ENCODE measurements at regions not wholly inside any gene's neighbourhood (a gene's known extent, or its start where the extent isn't known, plus 50 kb on each side); places are given as distances from the start of the nearest gene placed in this dataset.

- no peak for DNase-seq
- Mint-ChIP-seq H3K27ac (no peak overlapping the region), H3K4me3 (no peak overlapping the region), H3K36me3 (ENCODE audit: low read depth) (no peaks in the 10 kb centered on the region), H3K4me1 (no peaks in the 10 kb centered on the region), H3K27me3 (no peaks in the 10 kb centered on the region), H3K9me3 (peaks cover 11% of the 10 kb centered on the region)
- ATAC-seq (ENCODE audit: low read depth), result no peak
- POLR2A ChIA-PET, result no interaction called here
- TF ChIP-seq CTCF (IDR thresholded peaks at IDR 0.05), result no peak
- CTCF ChIA-PET, result no interaction called here
- intact Hi-C loops (cut with micrococcal nuclease), result no loop called here
Measured at GRCh38 chr5:106876665-106877194, 794.0 kb downstream of the EFNA5 start.

- Mint-ChIP-seq H3K9me3 (peaks cover 11% of the 10 kb centered on the region), H3K27ac (no peak overlapping the region), H3K36me3 (ENCODE audit: low read depth) (no peaks in the 10 kb centered on the region), H3K4me3 (no peak overlapping the region), H3K27me3 (no peaks in the 10 kb centered on the region), H3K4me1 (no peaks in the 10 kb centered on the region)
- DNase-seq (no peak), ATAC-seq (ENCODE audit: low read depth) (no peak)
- TF ChIP-seq CTCF (IDR thresholded peaks at IDR 0.05), result no peak
- ChIA-PET POLR2A (no interaction called here), CTCF (no interaction called here)
- intact Hi-C loops (cut with micrococcal nuclease), result no loop called here
Measured at GRCh38 chr5:106876298-106876622, 794.5 kb downstream of the EFNA5 start.

GRCh38 chr5:106875591-106876297 lies 795.0 kb downstream of the EFNA5 start:
- DNase-seq (no peak), ATAC-seq (ENCODE audit: low read depth) (no peak)
- Mint-ChIP-seq H3K4me1 (no peaks in the 10 kb centered on the region), H3K27ac (no peak overlapping the region), H3K9me3 (peaks cover 11% of the 10 kb centered on the region), H3K27me3 (no peaks in the 10 kb centered on the region), H3K4me3 (no peak overlapping the region), H3K36me3 (ENCODE audit: low read depth) (no peaks in the 10 kb centered on the region)
- POLR2A ChIA-PET, result no interaction called here
- no peak for TF ChIP-seq CTCF (IDR thresholded peaks at IDR 0.05)
- CTCF ChIA-PET, result no interaction called here
- intact Hi-C loops (cut with micrococcal nuclease), result no loop called here

GRCh38 chr5:106874974-106875373 lies 795.8 kb downstream of the EFNA5 start:
- H3K4me3 Mint-ChIP-seq, result no peak overlapping the region
- intact Hi-C loops (cut with micrococcal nuclease), result no loop called here
- TF ChIP-seq CTCF (IDR thresholded peaks at IDR 0.05), result no peak
- DNase-seq, result no peak
- no peaks in the 10 kb centered on the region for H3K4me1 Mint-ChIP-seq
- H3K27ac Mint-ChIP-seq, result no peak overlapping the region
- CTCF ChIA-PET, result no interaction called here
- H3K9me3 Mint-ChIP-seq, result peaks cover 11% of the 10 kb centered on the region
- POLR2A ChIA-PET, result no interaction called here
- no peaks in the 10 kb centered on the region for H3K27me3 Mint-ChIP-seq
- no peaks in the 10 kb centered on the region for H3K36me3 Mint-ChIP-seq (ENCODE audit: low read depth)
- ATAC-seq (ENCODE audit: low read depth), result no peak

- peaks cover 11% of the 10 kb centered on the region for H3K9me3 Mint-ChIP-seq
- intact Hi-C loops (cut with micrococcal nuclease), result no loop called here
- no peaks in the 10 kb centered on the region for H3K36me3 Mint-ChIP-seq (ENCODE audit: low read depth)
- DNase-seq (no peak), ATAC-seq (ENCODE audit: low read depth) (no peak)
- TF ChIP-seq CTCF (IDR thresholded peaks at IDR 0.05), result no peak
- no peak overlapping the region for H3K27ac Mint-ChIP-seq
- H3K4me3 Mint-ChIP-seq, result no peak overlapping the region
- POLR2A ChIA-PET, result no interaction called here
- H3K27me3 Mint-ChIP-seq, result no peaks in the 10 kb centered on the region
- H3K4me1 Mint-ChIP-seq, result no peaks in the 10 kb centered on the region
- CTCF ChIA-PET, result no interaction called here
Measured at GRCh38 chr5:106874531-106874930, 796.2 kb downstream of the EFNA5 start.

All from activated B cell treated with CpG ODN at 0.5 μM for 24 hours (primary cell).